AG09309 (cell line): ENCODE measurements at regions not wholly inside any gene's neighbourhood (a gene's known extent, or its start where the extent isn't known, plus 50 kb on each side); places are given as distances from the start of the nearest gene placed in this dataset.

Source experiments
- DNase-seq: peaks from one replicate; pipeline ENCODE4 v3.0.0-alpha.2; 2010; ENCODE audit warnings: low read depth
- H3K4me3 ChIP-seq: 2 replicates; pipeline ENCODE4 v1.5.1; 2011; ENCODE audit warnings: mild to moderate bottlenecking, low read depth, low read length, moderate library complexity; ENCODE audit not compliant: control insufficient read depth
- TF ChIP-seq, protein P1 (sequence below): IDR thresholded peaks from 2 replicates; pipeline ENCODE4 v1.5.1; 2011; ENCODE audit warnings: mild to moderate bottlenecking, low read depth, low read length, inconsistent platforms; ENCODE audit not compliant: insufficient read depth, control insufficient read depth; ENCODE audit errors: missing control alignments

DNA sequence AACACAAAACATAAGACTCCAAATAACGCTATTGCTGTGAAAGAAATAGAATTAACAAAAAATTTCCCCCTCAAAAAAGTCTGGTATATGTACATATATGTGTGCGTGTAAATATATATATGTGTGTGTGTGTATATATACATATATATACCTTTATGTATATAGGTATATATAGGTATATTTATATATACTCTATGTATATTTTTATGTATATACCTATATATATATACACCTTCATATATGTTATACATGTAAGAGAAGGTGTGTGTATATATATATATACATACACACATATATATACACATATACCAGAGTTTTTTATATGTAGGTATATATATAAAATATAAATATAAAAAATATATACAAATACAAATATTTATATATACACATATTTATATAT lies 199.2 kb downstream of the RAB38 start:
- TF ChIP-seq, protein P1, sequence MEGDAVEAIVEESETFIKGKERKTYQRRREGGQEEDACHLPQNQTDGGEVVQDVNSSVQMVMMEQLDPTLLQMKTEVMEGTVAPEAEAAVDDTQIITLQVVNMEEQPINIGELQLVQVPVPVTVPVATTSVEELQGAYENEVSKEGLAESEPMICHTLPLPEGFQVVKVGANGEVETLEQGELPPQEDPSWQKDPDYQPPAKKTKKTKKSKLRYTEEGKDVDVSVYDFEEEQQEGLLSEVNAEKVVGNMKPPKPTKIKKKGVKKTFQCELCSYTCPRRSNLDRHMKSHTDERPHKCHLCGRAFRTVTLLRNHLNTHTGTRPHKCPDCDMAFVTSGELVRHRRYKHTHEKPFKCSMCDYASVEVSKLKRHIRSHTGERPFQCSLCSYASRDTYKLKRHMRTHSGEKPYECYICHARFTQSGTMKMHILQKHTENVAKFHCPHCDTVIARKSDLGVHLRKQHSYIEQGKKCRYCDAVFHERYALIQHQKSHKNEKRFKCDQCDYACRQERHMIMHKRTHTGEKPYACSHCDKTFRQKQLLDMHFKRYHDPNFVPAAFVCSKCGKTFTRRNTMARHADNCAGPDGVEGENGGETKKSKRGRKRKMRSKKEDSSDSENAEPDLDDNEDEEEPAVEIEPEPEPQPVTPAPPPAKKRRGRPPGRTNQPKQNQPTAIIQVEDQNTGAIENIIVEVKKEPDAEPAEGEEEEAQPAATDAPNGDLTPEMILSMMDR: no peak
- no peak overlapping the region for H3K4me3 ChIP-seq
- no peak for DNase-seq

DNA sequence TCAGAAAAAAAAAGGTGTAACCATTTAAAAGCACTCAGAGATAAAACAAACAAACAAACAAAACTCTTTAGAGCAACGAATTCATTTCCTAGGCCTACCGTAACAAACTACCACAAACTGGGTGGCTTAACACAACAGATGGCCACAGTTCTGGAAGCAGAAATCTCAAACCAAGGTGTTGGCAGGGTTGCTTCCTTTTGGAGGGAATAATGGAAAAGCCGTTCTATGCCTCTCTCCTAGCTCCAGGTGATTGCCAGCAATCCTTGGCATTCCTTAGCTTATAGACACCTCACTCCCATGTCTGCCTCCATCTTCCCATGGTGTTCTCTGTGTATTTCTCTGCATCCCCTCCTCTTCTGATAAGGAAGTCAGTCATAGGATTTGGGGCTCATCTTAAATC lies 200.4 kb downstream of the RAB38 start:
- TF ChIP-seq, protein P1: no peak
- H3K4me3 ChIP-seq: no peak overlapping the region
- DNase-seq: no peak

DNA sequence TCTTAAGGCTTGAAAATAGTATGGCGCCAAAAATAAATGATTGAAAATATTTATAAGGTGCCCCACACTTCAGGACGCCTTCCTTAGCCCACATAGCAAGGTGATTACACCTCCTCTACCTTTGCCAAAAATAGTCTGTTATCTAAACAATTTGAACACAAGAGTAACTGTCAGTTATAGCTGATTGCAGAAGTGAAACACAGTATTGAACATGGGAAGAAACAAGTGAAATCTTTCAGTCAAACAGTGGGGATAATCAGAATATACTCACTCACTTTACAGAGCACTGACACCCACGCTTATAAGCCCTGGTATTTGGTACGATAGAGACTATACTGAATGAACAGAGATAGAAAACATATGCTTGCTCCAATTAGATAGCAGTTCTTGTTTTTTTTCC lies 203.1 kb downstream of the RAB38 start:
- TF ChIP-seq, protein P1: no peak
- DNase-seq: no peak
- H3K4me3 ChIP-seq: no peak overlapping the region

DNA sequence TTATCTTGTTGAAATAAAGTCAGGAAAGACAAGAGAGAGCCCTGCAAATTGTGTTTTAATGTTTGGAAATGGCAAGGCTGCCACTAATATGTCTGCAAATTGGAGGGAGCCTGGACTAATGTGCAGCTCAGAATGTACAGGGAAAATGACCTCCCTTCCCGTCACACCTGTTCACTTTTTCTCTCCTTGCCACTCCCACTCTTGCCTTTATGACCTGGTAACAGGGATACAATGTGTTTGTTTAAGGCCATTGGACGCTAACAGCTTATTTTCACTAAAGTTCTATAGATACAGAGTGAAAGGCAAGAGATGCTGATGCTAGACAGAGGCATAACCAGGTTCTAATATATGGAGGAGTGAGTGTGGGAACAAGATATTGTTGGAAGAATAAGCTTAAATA lies 203.9 kb downstream of the RAB38 start:
- TF ChIP-seq, protein P1: no peak
- DNase-seq: no peak
- no peak overlapping the region for H3K4me3 ChIP-seq

DNA sequence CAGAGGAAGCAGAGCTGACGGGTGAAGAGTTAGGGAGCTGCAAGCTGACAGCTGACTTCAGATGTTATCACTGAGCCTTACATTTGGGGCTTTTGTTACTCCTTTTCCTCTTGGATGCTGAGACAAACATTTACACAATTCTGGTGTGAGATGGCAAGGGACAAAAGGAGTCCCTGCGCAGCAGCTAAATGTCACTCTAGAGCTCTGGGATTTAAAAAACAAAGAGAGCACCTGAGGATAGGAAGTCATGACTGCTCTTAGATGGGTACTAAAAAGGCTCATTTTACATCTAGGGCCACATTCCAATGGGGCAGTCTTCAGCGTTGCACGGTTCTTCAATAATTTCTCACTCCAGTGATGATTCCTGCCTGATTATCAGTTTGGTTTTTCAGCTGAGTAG lies 204.5 kb downstream of the RAB38 start:
- no peak for DNase-seq
- TF ChIP-seq, protein P1: no peak
- no peak overlapping the region for H3K4me3 ChIP-seq

DNA sequence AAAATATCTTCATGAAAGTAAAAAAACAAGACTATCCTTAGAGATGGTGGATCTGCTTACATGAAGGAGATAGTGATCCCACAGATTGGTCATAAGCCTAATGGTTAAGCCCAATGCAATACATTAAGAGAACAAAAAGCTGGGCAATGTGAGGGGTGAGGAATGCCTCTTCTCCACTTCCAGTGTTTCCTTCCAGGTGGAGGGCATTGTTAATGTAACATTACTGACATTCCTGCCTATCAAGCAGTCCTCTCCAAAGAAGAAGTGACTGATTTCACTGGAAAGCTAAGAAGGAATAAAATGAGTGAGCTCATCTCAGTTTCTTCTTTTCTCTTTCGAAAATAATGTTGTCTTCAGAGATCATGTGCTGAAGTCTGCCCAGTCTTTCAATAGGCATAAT lies 207.8 kb downstream of the RAB38 start:
- TF ChIP-seq, protein P1: no peak
- no peak for DNase-seq
- H3K4me3 ChIP-seq: no peak overlapping the region

DNA sequence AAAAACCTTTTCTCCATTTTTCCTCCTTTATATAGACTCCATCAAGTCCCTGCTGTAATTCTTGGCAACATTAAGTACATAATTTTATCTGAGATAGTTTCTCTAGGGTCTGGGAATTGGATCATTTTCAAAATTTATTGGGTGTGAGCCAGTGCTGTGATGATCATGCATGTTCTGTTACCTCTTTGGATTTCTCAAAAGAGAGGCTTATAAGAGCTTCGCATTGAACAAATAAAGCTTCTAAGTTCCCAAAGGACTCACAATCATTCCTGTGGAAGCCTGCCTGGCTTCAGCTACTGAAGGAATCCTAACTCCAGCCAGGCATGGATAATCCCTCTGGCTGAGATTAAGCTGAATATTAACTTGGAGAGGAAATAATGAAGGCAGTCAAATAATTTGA lies 208.5 kb downstream of the RAB38 start:
- no peak for DNase-seq
- H3K4me3 ChIP-seq: no peak overlapping the region
- TF ChIP-seq, protein P1: no peak
